Heart left ventricle (tissue), 16 donors: ENCODE measurements at regions not wholly inside any gene's neighbourhood (a gene's known extent, or its start where the extent isn't known, plus 50 kb on each side); places are given as distances from the start of the nearest gene placed in this dataset.

Source experiments
- ATAC-seq, 4 donors: fragments of 200-7000 bp; cut with Tn5 transposase; one replicate each; pipeline ENCODE4 v1.9.1; 2020 to 2022; ENCODE audit warnings: moderate library complexity in 4 of 4, mild to moderate bottlenecking in 3 of 4, moderate number of reproducible peaks in 1 of 4
- DNase-seq, 5 donors: peaks; one replicate each; pipeline ENCODE4 v3.0.0-alpha.2; 2020
- H3K27ac ChIP-seq, 12 donors: fragments of 200-600 bp; sonication (generic) in 4 of 12; one replicate each; pipeline versions ENCODE4 v1.5.0 to v1.8.0; 2016 to 2022; ENCODE audit warnings: mild to moderate bottlenecking in 2 of 12
- H3K27me3 ChIP-seq, 9 donors: fragments of 200-600 bp; sonication (generic) in 2 of 9; one replicate each; pipeline versions ENCODE4 v1.5.1 to v1.8.0; 2016 to 2022; ENCODE audit warnings: mild to moderate bottlenecking in 3 of 9
- H3K36me3 ChIP-seq, 9 donors: fragments of 200-600 bp; sonication (generic) in 2 of 9; one replicate each; pipeline versions ENCODE4 v1.5.0 to v1.8.0; 2018 to 2022; ENCODE audit warnings: mild to moderate bottlenecking in 2 of 9
- H3K4me1 ChIP-seq, 12 donors: fragments of 200-600 bp; sonication (generic) in 4 of 12; one replicate each; pipeline versions ENCODE4 v1.5.0 to v1.8.0; 2016 to 2022; ENCODE audit warnings: mild to moderate bottlenecking in 3 of 12
- H3K4me3 ChIP-seq, 12 donors: fragments of 200-600 bp; sonication (generic) in 4 of 12; one replicate each; pipeline versions ENCODE4 v1.5.0 to v1.8.0; 2017 to 2022; ENCODE audit warnings: mild to moderate bottlenecking in 9 of 12, moderate library complexity in 4 of 12
- H3K9me3 ChIP-seq, 12 donors: fragments of 200-600 bp; sonication (generic) in 4 of 12; one replicate each; pipeline versions ENCODE4 v1.5.0 to v1.8.0; 2016 to 2022; ENCODE audit warnings: mild to moderate bottlenecking in 1 of 12
- CTCF ChIP-seq, 12 donors: fragments of 200-600 bp; sonication (generic) in 4 of 12; IDR thresholded peaks; one replicate each; pipeline versions ENCODE4 v1.5.0 to v1.8.0; 2018 to 2022; ENCODE audit warnings: antibody characterized with exemption in 12 of 12, mild to moderate bottlenecking in 5 of 12
- POLR2A ChIP-seq, 2 donors: fragments of 450-650 bp; IDR thresholded peaks; one replicate each; pipeline ENCODE4 v1.6.1; 2017; ENCODE audit warnings: antibody characterized with exemption in 2 of 2, mild to moderate bottlenecking in 2 of 2, moderate library complexity in 2 of 2
- WGBS, 4 donors: extraction: QIAGEN DNeasy Blood & Tissue Kit in 2 of 4; methylation state at CpG; one replicate each; pipeline versions ENCODE4 v1.1.5 to v1.1.7; 2013 to 2018; 5-methylcytosine and 5-hydroxymethylcytosine counted together
- intact Hi-C, 10 donors: fragments of 100-400 bp; cut with DNase I; formaldehyde crosslinking; loops; one replicate each; pipeline versions ENCODE4 v1.11.1 to v1.14.2; 2022
- donor health status: ischemic (EF 13 %, LVEDD 7.1; RV severe dilation, severe dysfunction).
- donor health status: healthy with polysubstance abuse.
- donor health status: DM: no; HTN: yes; CAD: no.
- donor health status: DM: no; HTN: no; CAD: no.
- donor health status: ischemic (EF 25% LVEDD 6.9; RV normal size, moderate dysfunction).
- donor health status: ischemic (EF 25% LVEDD 5.7; RV mildly dilated, moderate dysfunction).
- donor health status: healthy.
- donor health status: DM: yes; HTN: yes; CAD: no.
- donor health status: ischemic (EF 35%, LVEDD 5.7; RV mildly dilated, moderate dysfunction).
- donor health status: nonischemic (EF 11% LVEDD 7.7; RV severe dilation, severe dysfunction).
- donor health status: DM: yes; HTN: yes; CAD: no.
- donor health status: PGD.
- donor health status: ischemic (EF 29% LVEDD 5.4; RV normal size, mild dysfunction).
- donor health status: nonischemic (EF 23%, LVEDD 6.1; RV moderate dilation, normal function).

- Histone ChIP-seq H3K27me3 (no peaks in the 10 kb centered on the region), H3K27ac (no peak overlapping the region), H3K9me3 (peaks cover 0 to 5% (median 0%) of the 10 kb centered on the region in 12 donors), H3K36me3 (no peaks in the 10 kb centered on the region), H3K4me1 (no peaks in the 10 kb centered on the region), H3K4me3 (no peak overlapping the region)
- ATAC-seq (no peak), DNase-seq (no peak)
- WGBS, 4 donors: 68 to 74% (median 71%) methylated on average over 2 of the region's 2 CpGs
- intact Hi-C loops: no loop called here
- no peak for TF ChIP-seq CTCF (IDR thresholded peaks at IDR 0.05)
- TF ChIP-seq POLR2A (IDR thresholded peaks at IDR 0.05): no peak
Measured at GRCh38 chr1:218058730-218059129, 226.4 kb upstream of the RRP15 start.

DNA sequence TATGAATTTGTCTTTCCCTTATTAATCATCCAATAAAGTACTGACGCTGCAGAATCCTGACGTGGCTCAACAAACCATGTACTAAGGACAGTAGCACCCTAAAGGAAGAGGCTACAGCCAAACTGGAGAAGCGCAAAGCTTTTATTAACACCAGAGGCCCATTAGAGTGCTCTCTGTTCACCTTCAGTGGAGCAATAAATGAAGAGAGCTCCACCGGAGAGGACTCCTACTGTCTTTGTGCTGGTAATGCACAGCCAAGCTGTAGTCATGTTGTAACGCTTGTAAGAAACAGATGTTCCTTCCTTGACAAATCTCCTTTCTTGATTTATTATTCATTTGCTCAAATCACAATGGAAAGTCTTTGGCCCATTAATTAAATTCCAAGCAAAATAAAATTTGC is 220.7 kb upstream of the RRP15 start:
- H3K4me3 ChIP-seq: no peak overlapping the region
- H3K9me3 ChIP-seq: no peaks in the 10 kb centered on the region
- H3K4me1 ChIP-seq: no peaks in the 10 kb centered on the region
- 81 to 87% (median 84%) methylated on average over 5 of the region's 5 CpGs for WGBS, 4 donors
- H3K27me3 ChIP-seq: no peaks in the 10 kb centered on the region
- no peak for DNase-seq
- intact Hi-C loops: no loop called here
- no peaks in the 10 kb centered on the region for H3K36me3 ChIP-seq
- TF ChIP-seq CTCF (IDR thresholded peaks at IDR 0.05): no peak
- TF ChIP-seq POLR2A (IDR thresholded peaks at IDR 0.05): no peak
- no peak for ATAC-seq
- H3K27ac ChIP-seq: no peak overlapping the region

- TF ChIP-seq POLR2A (IDR thresholded peaks at IDR 0.05): no peak
- no peaks in the 10 kb centered on the region for H3K27me3 ChIP-seq
- intact Hi-C loops: no loop called here
- no peaks in the 10 kb centered on the region for H3K4me1 ChIP-seq
- H3K4me3 ChIP-seq: no peak overlapping the region
- DNase-seq (no peak), ATAC-seq (no peak)
- WGBS, 4 donors: 61 to 77% (median 71%) methylated on average over 3 of the region's 3 CpGs
- no peaks in the 10 kb centered on the region for H3K36me3 ChIP-seq
- no peak overlapping the region for H3K27ac ChIP-seq
- H3K9me3 ChIP-seq: no peaks in the 10 kb centered on the region
Measured at GRCh38 chr1:218066332-218066731, 218.8 kb upstream of the RRP15 start.

DNA sequence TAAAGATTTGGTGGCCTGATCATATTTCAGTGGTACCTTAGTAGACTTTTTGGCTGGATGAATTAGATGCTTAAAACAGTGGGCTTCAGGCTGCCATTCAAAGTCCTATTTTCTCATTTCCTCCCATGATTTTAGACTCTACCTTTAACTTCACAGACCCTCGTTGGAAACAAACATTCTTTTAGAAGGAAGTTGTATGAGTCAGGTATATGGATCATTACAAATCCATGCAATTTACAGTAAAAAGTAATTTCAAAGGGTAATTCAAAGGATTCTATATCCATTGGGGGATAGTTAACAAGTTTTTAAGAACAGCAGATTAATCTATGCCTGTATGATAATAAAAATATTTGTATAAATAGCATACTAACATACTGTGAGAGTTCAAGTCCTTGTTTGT is 216.9 kb upstream of the RRP15 start:
- 50 to 83% (median 64%) methylated on average over 1 of the region's 1 CpG for WGBS, 4 donors
- intact Hi-C loops: no loop called here
- Histone ChIP-seq H3K4me3 (no peak overlapping the region), H3K9me3 (no peaks in the 10 kb centered on the region), H3K36me3 (no peaks in the 10 kb centered on the region), H3K27ac (no peak overlapping the region), H3K4me1 (no peaks in the 10 kb centered on the region), H3K27me3 (no peaks in the 10 kb centered on the region)
- TF ChIP-seq POLR2A (IDR thresholded peaks at IDR 0.05) (no peak), CTCF (IDR thresholded peaks at IDR 0.05) (no peak)
- DNase-seq (no peak), ATAC-seq (no peak)

DNA sequence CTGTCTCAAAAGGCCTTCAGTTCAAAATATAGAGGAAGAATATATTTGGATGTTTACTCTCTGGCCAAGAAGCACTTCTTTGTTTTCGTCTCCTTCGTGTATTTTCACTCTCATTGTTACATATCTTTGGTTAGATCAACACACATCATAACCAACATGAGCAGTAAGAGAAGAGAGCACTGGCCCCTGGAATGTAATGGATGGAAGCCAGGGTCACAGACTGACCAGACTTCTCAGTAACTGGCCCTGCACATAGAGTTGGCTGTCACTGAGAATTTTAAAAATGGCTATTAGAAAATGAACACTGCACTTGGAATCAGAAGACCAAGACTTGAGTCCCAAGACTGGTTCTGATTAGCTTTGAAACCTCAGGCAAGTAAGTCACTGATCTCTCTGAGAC is 215.9 kb upstream of the RRP15 start:
- TF ChIP-seq POLR2A (IDR thresholded peaks at IDR 0.05) (no peak), CTCF (IDR thresholded peaks at IDR 0.05) (no peak)
- 30 to 39% (median 34%) methylated on average over 2 of the region's 2 CpGs for WGBS, 4 donors
- Histone ChIP-seq H3K27ac (no peak overlapping the region), H3K4me1 (no peaks in the 10 kb centered on the region), H3K36me3 (no peaks in the 10 kb centered on the region), H3K4me3 (no peak overlapping the region), H3K27me3 (no peaks in the 10 kb centered on the region), H3K9me3 (no peaks in the 10 kb centered on the region)
- DNase-seq: no peak
- intact Hi-C loops: no loop called here
- ATAC-seq: no peak
